GF-D8 (cell line): ENCODE measurements at regions not wholly inside any gene's neighbourhood (a gene's known extent, or its start where the extent isn't known, plus 50 kb on each side); places are given as distances from the start of the nearest gene placed in this dataset.
A peak's percentile ranks its signal among the peaks of the same experiment; 100 is the strongest.

ENCODE experiments used
- DNase-seq: peaks from one replicate; lab custom pipeline; 2025; lab: John Stamatoyannopoulos, UW

GRCh38 chrX:8971116-8971515 is 62.8 kb downstream of the FAM9B start:
- peak; percentile 5 for DNase-seq

GRCh38 chrX:8969378-8969777 is 64.5 kb downstream of the FAM9B start:
- no peak for DNase-seq

GRCh38 chrX:8967461-8967860 is 66.5 kb downstream of the FAM9B start:
- DNase-seq, result no peak

- no peak for DNase-seq
Observed at GRCh38 chrX:8960957-8961468, 72.9 kb downstream of the FAM9B start.

GRCh38 chrX:8955511-8955910 is 78.4 kb downstream of the FAM9B start:
- no peak for DNase-seq

- DNase-seq, result no peak
Observed at GRCh38 chrX:8946563-8946962, 87.4 kb downstream of the FAM9B start.

- DNase-seq, result no peak
Observed at GRCh38 chrX:8939322-8939721, 94.6 kb downstream of the FAM9B start.

GRCh38 chrX:8927701-8928100 is 106.2 kb downstream of the FAM9B start:
- DNase-seq, result no peak

- DNase-seq, result no peak
Observed at GRCh38 chrX:8927066-8927635, 106.8 kb downstream of the FAM9B start.

- no peak for DNase-seq
Observed at GRCh38 chrX:8921615-8922014, 112.3 kb downstream of the FAM9B start.

GRCh38 chrX:8919801-8920200 is 114.1 kb downstream of the FAM9B start:
- no peak for DNase-seq

GRCh38 chrX:8916697-8917096 is 115.5 kb upstream of the FAM9A start:
- DNase-seq, result no peak

- DNase-seq, result no peak
Observed at GRCh38 chrX:8914681-8915080, 113.5 kb upstream of the FAM9A start.

GRCh38 chrX:8913655-8914409 is 112.6 kb upstream of the FAM9A start:
- DNase-seq, result no peak

- DNase-seq, result no peak
Observed at GRCh38 chrX:8907688-8908087, 106.5 kb upstream of the FAM9A start.

- DNase-seq, result no peak
Observed at GRCh38 chrX:8906299-8906938, 105.2 kb upstream of the FAM9A start.

- no peak for DNase-seq
Observed at GRCh38 chrX:8897259-8897658, 96.1 kb upstream of the FAM9A start.

GRCh38 chrX:8890794-8891193 is 89.6 kb upstream of the FAM9A start:
- DNase-seq, result no peak

GRCh38 chrX:8887004-8887403 is 85.8 kb upstream of the FAM9A start:
- DNase-seq, result no peak

- DNase-seq, result no peak
Observed at GRCh38 chrX:8879750-8880149, 78.6 kb upstream of the FAM9A start.

GRCh38 chrX:8873956-8874355 is 72.8 kb upstream of the FAM9A start:
- no peak for DNase-seq

GRCh38 chrX:8873102-8873501 is 71.9 kb upstream of the FAM9A start:
- DNase-seq, result no peak

GRCh38 chrX:8870411-8870810 is 69.2 kb upstream of the FAM9A start:
- DNase-seq, result no peak
